Sigmoid colon (tissue), 3 donors: ENCODE measurements at regions not wholly inside any gene's neighbourhood (a gene's known extent, or its start where the extent isn't known, plus 50 kb on each side); places are given as distances from the start of the nearest gene placed in this dataset.

Source experiments
- CTCF ChIP-seq, 4 experiments: fragments of 450-650 bp in 3 of 4; fragments of 200-600 bp in 1 of 4; IDR thresholded peaks; one replicate each; pipeline ENCODE4 v1.5.1; 2016 to 2019; ENCODE audit warnings: antibody characterized with exemption in 4 of 4, mild to moderate bottlenecking in 3 of 4, moderate library complexity in 2 of 4
- POLR2A ChIP-seq, 2 donors: fragments of 450-650 bp; IDR thresholded peaks; one replicate each; pipeline ENCODE4 v1.6.1; 2016; ENCODE audit warnings: antibody characterized with exemption in 2 of 2, mild to moderate bottlenecking in 2 of 2, moderate library complexity in 2 of 2

GRCh38 chr3:160140756-160141155 lies 84.5 kb upstream of the C3orf80 start:
- TF ChIP-seq CTCF (IDR thresholded peaks at IDR 0.05): no peak
- TF ChIP-seq POLR2A (IDR thresholded peaks at IDR 0.05): no peak
